GM20000 (cell line): ENCODE measurements at regions not wholly inside any gene's neighbourhood (a gene's known extent, or its start where the extent isn't known, plus 50 kb on each side); places are given as distances from the start of the nearest gene placed in this dataset.

Source experiments
- DNase-seq: peaks from one replicate; pipeline ENCODE4 v3.0.0; 2012; ENCODE audit warnings: low spot score
- TF ChIP-seq, protein P1 (sequence below): IDR thresholded peaks from 2 replicates; pipeline ENCODE4 v1.5.1; 2012; ENCODE audit warnings: mild to moderate bottlenecking, control low read depth; ENCODE audit errors: extremely low read depth, missing control alignments

DNA sequence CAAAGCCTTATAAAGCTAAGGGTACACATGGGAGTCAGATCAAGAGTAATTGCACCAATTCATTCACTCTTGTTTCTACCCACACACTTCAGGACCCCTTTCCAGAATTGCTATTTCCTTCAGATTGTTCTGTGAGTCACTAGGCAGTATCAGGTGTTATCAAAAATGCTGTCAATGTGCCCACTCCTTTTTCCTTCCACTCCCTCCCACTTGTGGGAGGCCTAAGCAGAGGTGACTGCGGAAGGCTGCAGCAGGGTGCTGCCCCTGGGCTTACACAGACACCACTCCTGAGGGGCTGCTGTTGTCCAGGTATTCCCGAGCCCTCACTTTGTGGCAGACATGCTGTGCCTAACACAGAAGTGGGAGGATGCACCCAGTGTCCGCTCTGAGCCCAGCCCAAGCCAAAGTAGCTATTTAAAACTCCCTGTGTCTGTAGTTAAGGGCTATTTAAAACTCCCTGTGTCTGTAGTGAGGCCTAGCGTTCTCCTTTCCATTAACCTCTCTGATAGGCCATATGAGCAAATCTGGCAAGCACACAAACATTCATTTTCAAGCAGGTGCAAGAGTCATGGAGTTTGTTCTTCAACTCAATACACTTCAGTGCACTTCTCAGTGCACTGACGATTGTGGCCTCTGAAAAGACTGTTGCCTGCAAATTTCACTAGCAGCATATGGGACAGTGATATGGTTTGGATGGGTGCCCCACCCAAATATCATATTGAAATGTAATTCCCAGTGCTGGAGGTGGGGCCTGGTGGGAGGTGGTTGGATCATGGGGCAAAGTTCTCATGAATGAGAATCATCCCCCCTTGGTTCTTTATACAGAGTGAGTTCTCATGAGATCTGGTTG is 117.8 kb downstream of the PHLDA1 start:
- TF ChIP-seq, protein P1, sequence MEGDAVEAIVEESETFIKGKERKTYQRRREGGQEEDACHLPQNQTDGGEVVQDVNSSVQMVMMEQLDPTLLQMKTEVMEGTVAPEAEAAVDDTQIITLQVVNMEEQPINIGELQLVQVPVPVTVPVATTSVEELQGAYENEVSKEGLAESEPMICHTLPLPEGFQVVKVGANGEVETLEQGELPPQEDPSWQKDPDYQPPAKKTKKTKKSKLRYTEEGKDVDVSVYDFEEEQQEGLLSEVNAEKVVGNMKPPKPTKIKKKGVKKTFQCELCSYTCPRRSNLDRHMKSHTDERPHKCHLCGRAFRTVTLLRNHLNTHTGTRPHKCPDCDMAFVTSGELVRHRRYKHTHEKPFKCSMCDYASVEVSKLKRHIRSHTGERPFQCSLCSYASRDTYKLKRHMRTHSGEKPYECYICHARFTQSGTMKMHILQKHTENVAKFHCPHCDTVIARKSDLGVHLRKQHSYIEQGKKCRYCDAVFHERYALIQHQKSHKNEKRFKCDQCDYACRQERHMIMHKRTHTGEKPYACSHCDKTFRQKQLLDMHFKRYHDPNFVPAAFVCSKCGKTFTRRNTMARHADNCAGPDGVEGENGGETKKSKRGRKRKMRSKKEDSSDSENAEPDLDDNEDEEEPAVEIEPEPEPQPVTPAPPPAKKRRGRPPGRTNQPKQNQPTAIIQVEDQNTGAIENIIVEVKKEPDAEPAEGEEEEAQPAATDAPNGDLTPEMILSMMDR, result no peak
- no peak for DNase-seq

DNA sequence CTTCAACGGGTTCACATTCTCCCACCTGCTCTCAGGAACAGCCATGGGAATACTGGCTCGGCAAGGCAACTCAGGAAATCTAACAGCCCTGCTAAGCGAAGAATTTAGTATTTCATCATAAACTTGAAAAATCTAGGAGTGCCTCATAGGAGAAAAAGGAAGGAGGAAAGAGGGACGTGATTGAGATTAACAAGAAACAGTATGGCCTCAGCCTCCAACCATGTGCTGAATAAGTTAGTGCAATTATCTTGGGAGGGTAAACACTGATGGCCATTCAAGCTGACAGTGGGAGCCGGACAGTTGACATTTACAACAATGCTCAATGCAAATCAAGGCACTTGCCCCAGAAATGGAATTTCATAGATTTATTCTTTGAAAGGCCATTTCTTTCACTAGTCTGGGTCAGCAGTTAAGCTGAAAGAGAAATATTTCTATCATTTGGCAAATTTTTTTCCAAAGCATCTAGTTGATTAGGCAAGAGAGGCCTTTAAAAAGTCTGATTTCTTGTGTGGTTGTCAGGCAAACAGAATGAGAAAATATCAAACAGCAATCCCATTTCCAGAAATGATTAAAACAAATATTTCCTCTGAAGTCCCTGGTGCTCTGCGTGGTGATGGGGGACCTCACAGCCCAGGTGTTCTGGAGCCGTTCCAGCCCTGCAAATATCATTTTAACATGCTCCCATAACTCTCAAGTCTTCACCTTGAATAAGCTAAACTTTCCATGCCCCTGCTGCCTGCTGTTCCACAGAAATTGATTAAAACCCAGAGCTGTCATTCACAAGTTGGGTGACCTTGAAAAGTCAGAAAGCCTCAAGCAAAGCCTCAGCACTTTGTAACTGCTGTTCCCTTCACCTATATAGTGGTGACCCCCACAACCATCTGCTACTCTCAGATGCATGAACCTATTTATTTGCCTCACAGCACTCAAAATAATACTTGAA is 121.6 kb downstream of the PHLDA1 start:
- DNase-seq, result no peak
- TF ChIP-seq, protein P1, result no peak

DNA sequence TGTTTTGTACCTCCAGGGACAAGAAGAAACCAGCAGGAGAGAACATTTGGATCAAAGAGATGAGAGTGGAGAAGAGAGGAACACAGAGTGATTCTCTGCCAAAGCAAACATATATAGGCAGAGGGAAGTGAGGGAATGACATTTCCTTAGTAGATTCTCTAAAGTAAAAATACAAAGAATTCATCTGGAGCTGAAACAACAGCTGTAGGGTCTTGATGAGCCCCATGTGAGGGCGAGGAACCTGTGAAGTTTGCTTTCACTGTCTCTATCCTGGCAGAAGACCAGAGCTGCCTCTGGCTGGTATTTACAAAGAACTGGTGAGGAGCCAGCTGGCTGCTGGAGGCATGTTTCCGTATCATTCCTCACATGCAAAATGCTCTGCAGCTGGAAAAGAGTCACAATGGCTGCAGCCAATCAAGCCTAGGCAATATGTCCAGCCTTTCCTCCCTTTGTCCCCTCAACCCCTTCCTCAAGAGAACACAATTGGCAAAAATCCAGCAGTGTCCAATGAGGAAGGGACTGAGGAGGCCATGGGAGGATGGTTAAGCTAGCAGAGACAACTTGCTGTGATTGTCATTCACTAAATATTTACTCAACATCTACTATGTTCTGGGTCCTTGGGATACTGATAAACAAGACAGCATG is 122.5 kb downstream of the PHLDA1 start:
- no peak for DNase-seq
- TF ChIP-seq, protein P1, result no peak

DNA sequence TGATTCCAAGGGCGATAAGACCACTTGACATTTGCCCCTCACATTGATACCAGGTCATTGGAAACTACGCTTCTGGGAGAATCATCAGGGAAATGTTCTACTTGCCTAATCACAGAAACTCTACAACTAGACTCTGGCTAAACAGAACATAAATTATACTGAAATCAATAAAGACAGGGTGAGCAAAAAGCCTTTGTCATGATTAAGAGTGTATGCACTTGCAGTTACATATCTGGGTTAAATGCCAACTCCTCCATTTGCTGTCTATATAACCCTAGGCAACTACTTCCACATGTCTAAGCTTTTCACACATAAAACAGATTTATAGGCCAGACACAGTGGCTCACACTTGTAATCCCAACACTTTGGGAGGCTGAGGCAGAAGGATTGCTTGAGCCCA is 125.7 kb downstream of the PHLDA1 start:
- TF ChIP-seq, protein P1, result no peak
- DNase-seq, result no peak

DNA sequence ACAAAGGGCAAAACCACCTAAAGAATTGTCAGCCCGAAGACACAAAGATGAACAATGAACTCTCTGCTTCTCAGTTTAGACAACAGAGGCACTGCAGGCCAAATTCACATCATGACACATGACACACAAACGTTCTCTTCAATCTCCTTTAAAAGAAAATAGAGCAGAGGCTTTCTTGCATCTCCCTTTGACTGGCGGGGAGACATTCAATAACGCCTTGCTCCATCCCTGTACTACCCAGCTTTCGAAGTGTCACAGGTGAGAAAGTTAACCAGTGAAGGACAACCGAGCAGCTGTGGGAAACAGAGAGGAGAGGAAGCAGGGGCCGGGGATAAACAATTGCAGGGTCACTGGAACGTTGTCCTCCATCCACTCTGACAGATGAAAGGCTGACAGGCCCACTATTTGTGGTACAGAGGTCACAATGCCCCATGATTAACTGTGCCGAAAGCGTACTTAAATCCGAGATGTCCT is 130.8 kb downstream of the PHLDA1 start:
- TF ChIP-seq, protein P1, result no peak
- DNase-seq, result no peak

DNA sequence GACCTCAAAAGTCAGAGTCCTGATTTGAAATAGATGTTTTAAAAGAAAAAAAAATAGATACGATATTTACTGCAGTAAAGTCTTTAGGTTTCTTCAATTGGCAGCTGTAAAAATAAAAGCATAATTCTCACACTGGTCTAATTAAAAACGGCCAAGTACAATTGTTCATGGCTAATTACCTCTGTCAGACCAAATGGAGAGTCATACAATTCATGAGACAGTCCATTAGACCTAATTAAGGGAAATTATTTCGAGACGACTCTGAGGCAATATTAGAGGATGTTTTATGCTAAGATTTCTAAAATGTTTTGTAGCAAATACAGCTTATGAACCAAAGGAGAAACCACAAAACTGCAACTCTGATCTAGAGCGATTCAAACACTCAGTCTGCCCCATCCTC is 131.3 kb downstream of the PHLDA1 start:
- TF ChIP-seq, protein P1, result no peak
- no peak for DNase-seq
